ENCODE measurements at regions not wholly inside any gene's neighbourhood (a gene's known extent, or its start where the extent isn't known, plus 50 kb on each side); places are given as distances from the start of the nearest gene placed in this dataset.

DNA sequence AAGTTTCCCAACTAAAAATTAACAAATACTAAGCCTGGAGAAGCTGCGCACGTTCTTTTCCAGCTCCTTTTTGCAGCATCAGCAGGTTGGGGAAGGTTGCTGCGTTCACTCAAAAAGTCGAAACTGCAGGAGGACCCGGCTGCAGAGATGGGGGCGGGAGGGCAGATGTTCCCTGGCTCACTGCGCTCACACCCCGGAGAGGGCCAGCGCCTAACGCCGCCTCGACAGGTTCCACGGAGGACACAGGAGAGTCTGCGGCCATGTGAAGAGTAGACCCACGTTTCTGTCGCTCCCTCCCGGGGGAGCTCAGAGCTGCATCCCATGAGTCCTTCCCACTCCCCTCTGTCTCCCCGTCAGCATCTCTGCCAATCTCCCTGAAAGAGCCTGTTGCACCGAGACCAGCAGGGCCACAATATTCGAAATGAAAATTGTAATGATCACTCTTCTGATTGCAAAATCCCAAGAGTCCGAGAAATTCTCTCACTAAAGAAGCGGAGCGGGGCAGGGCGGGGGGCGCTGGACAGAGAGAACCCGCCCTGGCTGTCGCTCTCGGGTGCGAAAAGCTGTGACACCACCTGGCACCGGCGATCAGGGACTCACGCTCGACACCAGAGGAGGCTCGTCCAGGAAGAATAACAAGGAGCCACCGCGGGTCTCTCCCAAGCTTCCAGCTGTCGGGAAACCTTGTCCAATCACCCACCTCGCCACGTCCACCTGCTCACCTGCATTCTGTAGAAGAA lies 131.5 kb upstream of the PFKP start:
- no peak for DNase-seq (ENCODE audit: low read depth, low spot score)
- in situ Hi-C loops (cut with HindIII; ENCODE audit: low pct_unique_long_range_greater_than_20kb, low sequenced_read_pairs) = no loop called here

DNA sequence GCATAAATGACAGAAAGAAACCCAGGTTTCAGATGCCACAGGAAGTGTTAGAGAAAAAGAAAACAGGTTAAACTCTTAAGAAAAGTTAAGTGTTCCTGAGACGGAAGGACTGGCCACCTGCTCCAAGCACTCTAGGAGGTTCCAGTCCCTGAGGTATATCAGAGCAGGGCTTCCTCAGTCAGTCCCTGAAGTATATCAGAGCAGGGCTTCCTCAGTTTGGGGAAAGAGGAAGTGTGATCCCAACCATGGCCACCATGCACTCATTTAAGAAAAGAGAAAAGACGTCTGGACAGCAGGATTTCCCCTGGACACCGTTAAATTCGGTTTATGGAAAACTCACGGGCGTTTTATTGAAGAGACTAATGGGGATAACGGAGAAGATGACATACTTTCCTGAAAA lies 133.4 kb upstream of the PFKP start:
- no peak for DNase-seq (ENCODE audit: low read depth, low spot score)
- in situ Hi-C loops (cut with HindIII; ENCODE audit: low pct_unique_long_range_greater_than_20kb, low sequenced_read_pairs) = no loop called here

DNA sequence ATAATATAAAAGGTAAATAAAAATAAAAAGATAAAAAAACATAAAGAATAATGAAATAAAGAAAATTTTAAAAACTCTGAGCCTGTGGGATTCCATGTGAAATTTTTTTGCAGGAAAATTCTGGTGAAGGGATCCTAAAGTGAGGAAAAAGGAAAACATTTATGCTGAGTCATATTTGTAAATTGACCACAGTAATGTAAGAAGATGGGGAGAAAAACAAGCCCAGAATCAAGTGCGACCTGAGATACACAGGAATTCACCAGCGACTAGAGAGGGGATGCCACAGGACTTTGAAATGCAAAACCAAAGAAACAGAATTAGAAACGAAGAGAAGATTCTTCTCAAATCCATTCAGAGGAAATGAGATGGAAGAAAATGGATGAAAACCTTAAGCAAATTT lies 133.8 kb upstream of the PFKP start:
- in situ Hi-C loops (cut with HindIII; ENCODE audit: low pct_unique_long_range_greater_than_20kb, low sequenced_read_pairs) = no loop called here

DNA sequence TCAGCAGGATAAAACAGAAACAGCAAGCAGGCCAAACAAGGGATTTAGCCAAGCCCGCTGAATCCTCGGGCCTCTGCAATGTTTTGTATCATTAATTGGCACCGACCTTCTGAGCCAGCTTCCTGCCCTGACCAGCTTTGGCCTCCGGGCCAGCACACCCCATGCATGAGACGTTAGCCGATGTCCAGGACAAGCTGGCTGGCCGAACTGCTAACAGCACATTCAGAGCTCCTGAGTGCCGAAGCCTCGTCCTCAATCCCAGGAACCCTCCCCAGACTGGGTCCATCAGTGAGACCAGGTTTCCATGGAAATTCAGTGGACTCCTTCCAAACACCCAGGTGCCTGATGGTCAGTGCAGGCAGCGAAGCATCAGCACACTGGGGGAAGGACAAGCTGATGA lies 134.3 kb upstream of the PFKP start:
- in situ Hi-C loops (cut with HindIII; ENCODE audit: low pct_unique_long_range_greater_than_20kb, low sequenced_read_pairs) = no loop called here
- DNase-seq (ENCODE audit: low read depth, low spot score) = no peak

More for the DNA sequence above, 133.8 kb upstream of the PFKP start:
- no peak for DNase-seq (ENCODE audit: low read depth, low spot score)

DNA sequence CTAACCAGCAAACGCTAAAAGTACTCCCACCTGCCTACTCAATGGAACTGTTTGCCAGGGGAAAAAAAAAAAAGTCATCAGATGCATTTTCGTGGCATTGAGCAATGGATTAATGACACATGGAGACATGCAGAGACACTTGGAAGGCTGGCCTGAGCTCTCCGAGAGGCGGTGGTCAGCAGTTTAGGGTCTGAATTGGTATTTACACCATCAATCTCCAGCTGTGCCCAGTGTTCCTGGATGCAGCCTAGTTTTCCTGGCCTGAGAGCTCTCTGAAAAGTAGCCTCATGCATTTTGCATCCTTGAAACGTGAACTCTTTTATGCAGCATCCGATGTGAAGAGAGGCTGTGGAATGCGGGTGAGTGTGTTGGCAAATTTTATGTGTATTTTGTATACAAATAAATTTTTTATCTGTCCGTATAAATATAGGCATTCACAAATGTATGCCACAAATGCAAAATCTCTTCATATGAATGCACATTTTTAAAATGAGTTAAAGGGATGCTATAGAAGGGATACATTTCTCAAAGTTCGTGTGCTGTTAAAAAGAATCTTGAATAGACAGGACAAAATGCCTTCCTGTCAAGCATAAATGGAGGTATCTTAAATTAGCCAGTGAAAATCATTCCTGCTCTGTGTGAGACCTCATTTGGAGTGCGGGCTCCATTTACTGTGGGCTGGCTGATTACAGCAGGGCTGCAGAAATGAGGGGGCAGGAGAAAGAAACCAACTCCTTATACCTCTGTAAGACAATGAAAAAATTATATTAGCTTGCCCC lies 137.7 kb upstream of the PFKP start:
- no peak for DNase-seq (ENCODE audit: low read depth, low spot score)
- in situ Hi-C loops (cut with HindIII; ENCODE audit: low pct_unique_long_range_greater_than_20kb, low sequenced_read_pairs) = no loop called here

DNA sequence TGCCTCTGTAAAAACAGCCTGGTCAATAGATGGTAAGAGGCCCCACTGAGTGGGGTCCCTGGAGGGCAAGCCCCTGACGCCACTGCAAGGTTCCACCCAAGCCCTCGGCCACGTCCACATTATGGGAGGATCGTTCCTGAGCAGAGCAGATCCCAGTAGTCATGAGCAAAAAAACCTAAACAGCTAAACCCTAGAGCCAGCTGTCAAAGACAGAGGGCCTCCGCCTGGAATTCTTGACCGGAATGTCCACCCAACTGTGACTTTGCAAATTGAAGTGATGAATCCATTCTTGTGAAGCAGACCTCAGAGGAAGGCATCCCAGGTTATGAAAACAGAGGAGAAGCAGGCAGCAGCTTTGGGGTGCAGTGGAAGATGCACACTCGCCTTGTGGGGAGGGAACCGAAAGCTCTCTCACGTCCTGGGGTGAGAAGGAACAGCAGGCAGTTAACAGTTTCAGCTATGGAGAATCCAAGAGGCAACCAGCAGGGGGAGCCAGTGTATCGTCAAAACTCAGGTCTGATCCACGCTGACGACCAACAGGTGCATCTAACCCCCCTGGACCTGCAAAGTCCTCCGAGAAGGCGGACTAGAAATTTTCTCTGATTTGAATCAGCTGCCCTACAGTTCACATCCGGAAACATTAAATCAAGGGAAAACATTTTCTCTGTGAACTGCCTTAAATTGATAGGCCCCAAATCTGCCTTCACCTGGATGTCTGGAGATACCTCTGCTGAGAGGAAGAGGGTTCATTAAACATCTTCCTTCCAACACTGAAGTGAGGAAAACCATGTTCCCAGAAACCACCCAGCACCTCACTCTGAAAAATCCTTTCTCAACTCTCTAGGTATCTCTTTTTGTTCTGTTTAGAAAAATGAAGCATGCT lies 139.1 kb upstream of the PFKP start:
- in situ Hi-C loops (cut with HindIII; ENCODE audit: low pct_unique_long_range_greater_than_20kb, low sequenced_read_pairs) = no loop called here
- DNase-seq (ENCODE audit: low read depth, low spot score) = peak; percentile 68

DNA sequence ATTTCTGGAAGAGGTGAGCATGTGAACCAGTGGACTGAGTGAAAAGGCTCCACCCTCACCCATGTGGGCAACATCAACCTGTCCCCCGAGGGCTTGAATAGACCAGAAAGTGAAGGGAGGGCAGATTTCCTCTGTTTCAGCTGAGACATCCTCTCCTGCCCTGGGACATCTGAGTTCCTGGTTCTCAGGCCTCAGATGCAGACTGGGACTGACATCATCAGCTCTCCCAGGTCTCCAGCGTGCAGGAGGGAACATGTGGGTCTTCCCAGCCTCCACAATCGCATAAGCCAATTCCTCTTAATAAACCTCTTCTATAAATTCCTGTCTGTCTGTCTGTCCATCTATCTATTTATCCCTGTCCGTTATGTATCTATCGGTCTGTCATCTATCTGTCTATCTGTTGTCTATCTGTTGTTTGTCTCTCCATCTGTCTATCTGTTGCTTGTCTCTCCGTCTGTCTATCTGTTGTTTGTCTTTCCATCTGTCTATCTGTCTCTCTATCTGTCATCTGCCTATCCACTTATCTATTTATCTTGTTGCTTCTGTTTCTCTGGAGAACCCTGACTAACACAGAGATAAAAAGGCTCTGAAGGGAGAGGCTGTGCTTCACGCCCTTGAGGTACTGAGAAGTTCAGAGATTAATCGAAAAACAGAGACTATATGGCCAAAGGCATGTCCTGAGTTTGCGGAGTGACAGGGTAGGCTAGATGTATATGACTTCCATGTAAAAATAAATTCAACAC lies 140.3 kb upstream of the PFKP start:
- DNase-seq (ENCODE audit: low read depth, low spot score) = no peak
- in situ Hi-C loops (cut with HindIII; ENCODE audit: low pct_unique_long_range_greater_than_20kb, low sequenced_read_pairs) = no loop called here

DNA sequence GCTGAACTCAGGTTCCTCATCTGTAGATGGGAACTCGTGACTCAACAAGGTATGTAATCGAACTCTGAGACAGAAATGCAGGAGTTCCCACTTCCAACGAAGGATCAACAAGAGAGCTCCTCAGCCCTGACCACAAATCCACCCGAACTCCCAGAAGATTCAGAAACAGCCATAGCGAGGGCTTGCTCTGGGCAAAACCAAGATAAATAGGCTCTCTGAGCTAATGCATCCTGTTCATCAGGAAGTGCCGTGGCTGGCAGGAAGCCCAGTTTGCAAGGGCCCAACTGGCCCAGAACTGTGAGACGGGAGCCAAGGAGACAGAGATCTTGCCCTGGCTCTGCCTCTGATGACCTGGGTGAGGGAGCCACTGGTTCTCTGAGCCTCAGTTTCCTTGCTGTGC lies 141.7 kb upstream of the PFKP start:
- DNase-seq (ENCODE audit: low read depth, low spot score) = peak; percentile 58
- in situ Hi-C loops (cut with HindIII; ENCODE audit: low pct_unique_long_range_greater_than_20kb, low sequenced_read_pairs) = no loop called here

DNA sequence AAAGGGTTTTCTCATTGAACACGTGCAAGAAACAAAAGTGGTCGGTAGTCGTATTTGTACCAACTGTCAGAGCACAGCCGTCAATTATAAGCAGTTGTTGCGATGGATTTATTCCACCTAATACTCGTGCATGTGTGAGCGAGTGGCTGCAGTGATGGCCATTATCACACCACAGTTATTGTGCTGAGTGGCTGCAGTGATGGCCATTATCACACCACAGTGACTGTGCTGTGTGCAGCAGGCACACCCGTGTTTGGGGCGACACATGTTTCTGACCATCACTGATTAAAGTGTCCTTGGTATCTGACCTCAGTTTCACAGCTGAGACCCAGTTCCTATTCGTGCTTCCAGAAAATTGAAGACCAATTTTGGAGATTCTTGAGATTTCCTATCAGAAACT lies 142.9 kb upstream of the PFKP start:
- DNase-seq (ENCODE audit: low read depth, low spot score) = no peak
- in situ Hi-C loops (cut with HindIII; ENCODE audit: low pct_unique_long_range_greater_than_20kb, low sequenced_read_pairs) = no loop called here

DNA sequence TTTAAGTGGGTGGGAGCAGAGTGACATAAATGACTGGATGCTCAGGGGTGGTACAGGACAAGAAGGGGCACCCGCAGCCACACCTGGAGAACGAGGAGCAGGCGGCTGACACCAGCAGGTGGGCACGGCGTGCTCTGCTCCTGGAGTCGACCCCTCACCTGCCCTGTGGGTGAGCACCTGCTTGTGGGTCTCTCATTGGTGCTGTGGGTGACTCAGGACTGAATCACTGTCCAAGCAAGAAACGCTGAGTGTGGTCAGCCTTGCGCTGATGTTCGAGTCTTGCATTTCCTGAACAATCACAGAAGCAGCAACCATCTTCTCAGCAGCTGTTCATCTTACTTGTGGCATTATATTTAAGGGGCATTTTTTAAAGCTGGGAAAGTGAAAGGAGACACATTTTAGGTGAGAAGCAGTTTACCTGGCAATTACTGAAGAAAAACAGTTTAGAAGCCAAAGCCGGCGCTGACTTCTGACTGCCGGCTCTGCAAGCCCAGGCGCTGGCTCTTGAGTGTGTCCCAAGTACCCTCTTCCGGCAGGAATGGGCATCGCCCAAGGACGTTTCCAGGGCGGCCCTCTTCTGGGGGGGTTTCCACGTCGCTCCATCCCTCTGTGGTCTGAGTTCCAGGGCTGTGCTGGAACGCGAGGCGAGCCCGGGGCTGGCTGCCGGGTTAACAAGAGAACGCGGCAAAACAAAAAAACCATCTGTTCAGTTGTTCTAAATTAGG lies 145.2 kb upstream of the PFKP start:
- peak; percentile 23 for DNase-seq (ENCODE audit: low read depth, low spot score)

DNA sequence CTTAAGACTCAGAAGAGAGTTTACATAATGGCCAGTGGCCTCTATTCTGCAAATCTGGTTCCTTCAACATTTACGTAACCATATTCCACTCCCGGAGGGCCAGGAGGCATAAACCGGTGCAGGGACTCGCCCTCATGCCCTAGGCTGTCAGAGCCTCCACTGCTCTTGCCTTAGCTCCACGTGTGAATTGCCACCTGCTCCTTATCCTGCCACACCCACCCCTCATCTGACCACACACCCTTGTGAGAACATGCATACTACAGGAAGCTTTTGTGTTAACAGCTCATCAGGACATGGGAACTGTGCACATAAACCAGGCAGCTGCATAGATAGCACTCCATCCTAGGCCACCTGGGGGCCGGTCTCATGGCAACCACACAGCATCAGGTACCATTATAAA lies 146.7 kb upstream of the PFKP start:
- in situ Hi-C loops (cut with HindIII; ENCODE audit: low pct_unique_long_range_greater_than_20kb, low sequenced_read_pairs) = no loop called here
- DNase-seq (ENCODE audit: low read depth, low spot score) = no peak

More for the DNA sequence above, 145.2 kb upstream of the PFKP start:
- in situ Hi-C loops (cut with HindIII; ENCODE audit: low pct_unique_long_range_greater_than_20kb, low sequenced_read_pairs) = no loop called here

DNA sequence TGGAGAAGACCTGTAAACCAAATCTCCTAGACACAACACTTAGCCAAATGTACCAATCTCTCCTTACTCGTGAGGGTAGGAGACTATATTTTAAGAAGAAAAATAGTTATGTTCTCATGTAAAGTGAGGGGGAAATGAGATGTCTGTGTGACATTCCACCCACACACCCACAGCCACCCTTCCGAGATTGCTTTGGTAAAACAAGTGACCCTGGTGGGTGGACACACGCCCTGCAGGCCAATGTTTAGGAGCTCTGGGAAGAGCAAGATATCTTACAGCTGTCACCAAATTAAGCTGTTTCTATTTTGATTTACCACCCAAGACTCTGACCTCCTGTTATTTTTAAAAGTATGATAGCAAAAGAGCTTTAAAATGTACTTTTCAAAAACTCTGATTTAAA lies 147.2 kb upstream of the PFKP start:
- in situ Hi-C loops (cut with HindIII; ENCODE audit: low pct_unique_long_range_greater_than_20kb, low sequenced_read_pairs) = no loop called here
- DNase-seq (ENCODE audit: low read depth, low spot score) = no peak

DNA sequence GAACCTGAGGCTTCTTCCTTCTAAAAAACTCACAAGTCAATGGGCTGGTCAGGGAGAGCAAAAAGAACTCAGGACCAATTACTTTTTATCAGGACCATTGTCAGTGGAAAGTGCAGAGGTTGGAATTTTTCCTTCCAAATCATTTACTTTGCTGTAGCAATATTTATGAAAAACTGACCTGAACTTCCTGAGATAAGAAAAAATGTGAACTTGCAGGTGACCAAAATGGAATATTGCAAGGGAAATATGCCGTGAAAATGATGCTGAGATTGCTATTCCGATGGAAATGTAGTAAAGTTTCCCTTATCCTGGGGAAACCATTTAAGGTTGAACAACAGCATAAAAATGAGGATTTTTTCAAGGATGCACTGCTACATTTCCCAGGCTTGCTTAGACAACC lies 148.3 kb upstream of the PFKP start:
- in situ Hi-C loops (cut with HindIII; ENCODE audit: low pct_unique_long_range_greater_than_20kb, low sequenced_read_pairs) = no loop called here
- DNase-seq (ENCODE audit: low read depth, low spot score) = no peak

DNA sequence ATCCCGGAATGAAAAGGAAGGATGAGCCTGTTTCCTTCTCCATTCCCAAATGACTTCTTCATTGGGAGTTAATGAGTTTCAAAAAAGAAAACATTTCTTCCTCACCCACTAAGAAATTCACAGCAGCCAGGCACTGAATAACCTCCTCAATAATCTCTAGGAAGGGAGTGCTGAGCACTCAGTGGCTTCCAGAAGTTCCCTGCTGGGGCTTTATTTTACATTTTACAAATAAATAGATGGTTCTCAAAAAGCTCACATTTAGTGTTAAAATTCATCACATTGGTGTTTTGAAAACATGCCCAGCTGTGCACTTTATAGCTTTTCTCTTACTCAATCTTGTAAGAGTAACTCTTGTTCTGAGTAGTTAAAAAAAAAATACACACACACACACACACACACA lies 148.9 kb upstream of the PFKP start:
- in situ Hi-C loops (cut with HindIII; ENCODE audit: low pct_unique_long_range_greater_than_20kb, low sequenced_read_pairs) = no loop called here

DNA sequence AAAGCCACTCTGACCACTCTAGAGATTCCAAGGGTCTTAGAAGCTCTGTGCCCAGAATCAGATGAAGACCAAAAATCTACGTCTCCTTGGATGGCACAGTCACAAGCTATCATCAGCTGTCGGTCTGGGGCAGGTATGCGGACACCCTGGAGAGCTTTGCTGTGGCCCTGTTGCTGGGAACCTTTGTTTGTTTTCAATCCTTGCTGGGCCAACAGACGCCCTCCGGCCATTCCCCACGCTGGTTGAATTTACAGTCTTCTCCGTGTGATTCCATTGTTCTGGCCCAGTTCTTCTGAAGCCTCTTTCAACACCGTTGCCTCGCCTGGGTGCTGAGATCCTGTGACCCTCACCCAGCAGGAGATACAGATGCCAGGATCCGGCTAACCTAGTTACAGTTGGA lies 149.4 kb upstream of the PFKP start:
- in situ Hi-C loops (cut with HindIII; ENCODE audit: low pct_unique_long_range_greater_than_20kb, low sequenced_read_pairs) = no loop called here
- no peak for DNase-seq (ENCODE audit: low read depth, low spot score)

More for the DNA sequence above, 148.9 kb upstream of the PFKP start:
- DNase-seq (ENCODE audit: low read depth, low spot score) = no peak

DNA sequence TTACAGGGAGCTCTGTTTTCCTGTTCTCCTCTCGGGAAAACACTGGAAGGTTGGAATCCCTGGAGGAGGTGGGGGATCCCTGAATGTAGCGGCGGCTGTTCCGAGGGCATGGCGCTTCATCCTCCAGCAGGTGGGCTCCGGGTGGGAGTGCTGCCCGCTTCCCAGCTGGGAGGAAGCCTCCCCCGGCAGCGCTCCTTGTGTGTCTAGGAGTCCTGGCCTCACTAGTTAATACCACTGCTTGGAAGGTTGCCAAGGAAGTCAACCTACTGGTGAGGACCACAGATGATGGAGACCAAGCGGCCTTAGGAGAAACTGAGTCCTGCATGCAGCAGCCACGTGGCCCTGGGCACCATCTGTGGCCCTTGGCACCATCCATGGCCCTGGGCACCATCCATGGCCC lies 151.9 kb upstream of the PFKP start:
- DNase-seq (ENCODE audit: low read depth, low spot score) = no peak
- in situ Hi-C loops (cut with HindIII; ENCODE audit: low pct_unique_long_range_greater_than_20kb, low sequenced_read_pairs) = no loop called here

DNA sequence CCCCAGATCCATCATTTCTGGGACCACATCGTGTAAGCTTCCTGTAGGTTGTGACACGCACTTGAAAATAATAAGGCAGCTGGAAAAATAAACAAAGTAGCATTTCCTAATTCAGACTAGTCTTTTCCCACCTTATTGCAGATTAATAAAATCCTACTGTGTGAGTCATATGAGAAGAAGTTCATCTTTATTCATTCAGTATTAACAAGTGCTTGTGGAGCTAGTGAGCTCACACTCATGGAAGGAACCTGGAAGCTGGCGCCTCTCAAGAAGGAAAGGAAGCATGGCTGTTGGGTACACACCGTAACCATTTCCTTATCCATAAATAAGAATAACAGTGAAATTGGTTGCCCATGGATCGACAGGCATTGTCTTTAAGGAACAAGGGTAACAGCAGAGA lies 152.6 kb upstream of the PFKP start:
- in situ Hi-C loops (cut with HindIII; ENCODE audit: low pct_unique_long_range_greater_than_20kb, low sequenced_read_pairs) = no loop called here
- no peak for DNase-seq (ENCODE audit: low read depth, low spot score)

All from SK-MEL-5 (cell line).